ENCODE measurements at regions not wholly inside any gene's neighbourhood (a gene's known extent, or its start where the extent isn't known, plus 50 kb on each side); places are given as distances from the start of the nearest gene placed in this dataset.
"Not testable (repeated sequence)": the region's sequence is repeated elsewhere in the genome, so short reads cannot be mapped to it uniquely, and the experiment has no call there.

DNA sequence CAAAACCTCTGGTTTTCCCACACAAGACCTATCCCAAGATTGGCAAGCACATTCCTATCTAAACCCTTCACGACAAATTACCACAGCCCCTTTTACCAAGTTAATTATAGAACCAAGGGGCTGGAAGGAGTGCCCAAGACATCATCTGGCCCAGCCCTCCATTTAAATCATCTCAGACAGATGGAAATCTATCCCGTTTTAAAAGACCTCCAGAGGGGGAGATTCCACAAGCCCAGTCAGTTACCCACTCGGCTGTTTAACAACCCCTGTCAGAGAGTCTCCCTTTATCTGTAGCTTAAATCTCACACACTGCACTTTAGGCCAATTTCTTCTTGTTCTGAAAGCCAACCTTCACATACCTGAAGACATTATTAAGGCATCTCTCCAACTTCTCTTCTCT is 179.1 kb upstream of the MEIS1 start:
- H3K27me3 ChIP-seq (ENCODE audit: control insufficient read depth, insufficient read depth, low read length), result no peaks in the 10 kb centered on the region
- H3K36me3 ChIP-seq (ENCODE audit: control insufficient read depth, insufficient read depth, low read length), result no peaks in the 10 kb centered on the region
- H3K4me1 ChIP-seq (ENCODE audit: control insufficient read depth, insufficient read depth, low read length), result no peaks in the 10 kb centered on the region
- no peaks in the 10 kb centered on the region for H3K9me3 ChIP-seq (ENCODE audit: control insufficient read depth, low read length)
- no peak overlapping the region for H3K9ac ChIP-seq (ENCODE audit: low read length)
- H3K4me3 ChIP-seq (ENCODE audit: low read length), result no peak overlapping the region

DNA sequence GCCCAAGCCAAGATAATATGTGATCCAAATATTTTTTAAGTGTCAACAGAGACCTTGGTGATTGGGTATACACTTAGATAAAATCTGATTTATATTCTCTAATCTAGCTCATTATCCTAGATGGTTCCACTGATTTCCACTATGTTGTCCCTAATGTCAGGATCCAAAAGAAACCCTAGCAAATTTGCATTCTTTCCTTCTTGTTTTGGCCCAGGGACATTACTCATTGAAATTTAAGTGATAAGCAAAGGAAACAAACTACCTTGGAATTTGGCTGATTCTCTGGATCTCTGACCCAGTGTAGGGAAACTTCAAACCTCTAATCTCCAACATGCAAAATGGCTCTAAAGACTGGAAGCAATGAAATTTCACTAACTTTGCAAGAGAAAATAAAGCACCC is 179.8 kb upstream of the MEIS1 start:
- Histone ChIP-seq H3K9ac (ENCODE audit: low read length) (no peak overlapping the region), H3K36me3 (ENCODE audit: control insufficient read depth, insufficient read depth, low read length) (no peaks in the 10 kb centered on the region), H3K9me3 (ENCODE audit: control insufficient read depth, low read length) (no peaks in the 10 kb centered on the region), H3K27me3 (ENCODE audit: control insufficient read depth, insufficient read depth, low read length) (no peaks in the 10 kb centered on the region), H3K4me1 (ENCODE audit: control insufficient read depth, insufficient read depth, low read length) (no peaks in the 10 kb centered on the region), H3K4me3 (ENCODE audit: low read length) (no peak overlapping the region)

DNA sequence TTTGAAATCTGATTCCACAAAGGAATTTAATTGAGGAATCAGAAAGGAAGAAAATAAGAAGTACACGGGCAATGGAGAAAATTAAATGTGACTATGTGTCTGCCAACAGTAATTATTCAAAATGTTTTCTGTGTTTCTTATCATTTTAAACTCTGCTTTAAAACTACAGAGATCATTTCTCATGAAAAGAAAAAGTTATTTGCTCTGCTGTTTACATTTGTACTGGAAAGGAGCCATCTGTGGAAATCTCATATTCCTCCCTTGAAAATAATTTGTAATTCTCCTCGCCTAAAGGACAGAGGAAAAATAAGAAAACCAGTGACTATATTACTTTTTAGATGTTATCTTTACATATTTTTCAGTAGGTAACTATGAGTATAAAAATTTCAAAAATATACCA is 181.9 kb upstream of the MEIS1 start:
- H3K36me3 ChIP-seq (ENCODE audit: control insufficient read depth, insufficient read depth, low read length), result no peaks in the 10 kb centered on the region
- H3K4me1 ChIP-seq (ENCODE audit: control insufficient read depth, insufficient read depth, low read length), result no peaks in the 10 kb centered on the region
- no peak overlapping the region for H3K4me3 ChIP-seq (ENCODE audit: low read length)
- no peaks in the 10 kb centered on the region for H3K27me3 ChIP-seq (ENCODE audit: control insufficient read depth, insufficient read depth, low read length)
- no peaks in the 10 kb centered on the region for H3K9me3 ChIP-seq (ENCODE audit: control insufficient read depth, low read length)
- H3K9ac ChIP-seq (ENCODE audit: low read length), result no peak overlapping the region

DNA sequence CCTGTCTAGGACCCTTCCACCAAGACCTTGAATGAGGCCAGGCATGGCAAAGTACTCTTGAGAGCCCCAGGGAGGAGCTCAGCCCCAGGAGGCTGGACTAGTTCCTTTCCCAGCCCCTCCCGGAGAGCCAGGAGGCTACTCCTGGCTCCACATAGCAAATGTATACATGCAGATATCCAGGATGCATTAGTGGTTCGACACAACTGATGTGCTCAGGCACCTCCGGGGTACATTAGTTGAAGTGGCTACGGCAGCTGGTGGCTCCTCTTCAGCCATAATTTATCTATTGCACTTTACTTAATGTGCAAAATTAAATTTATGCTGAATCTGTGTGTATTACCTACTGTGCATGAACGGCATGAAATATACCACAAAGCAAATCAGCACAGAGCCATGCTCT is 182.8 kb upstream of the MEIS1 start:
- Histone ChIP-seq H3K36me3 (ENCODE audit: control insufficient read depth, insufficient read depth, low read length) (no peaks in the 10 kb centered on the region), H3K4me3 (ENCODE audit: low read length) (no peak overlapping the region), H3K9ac (ENCODE audit: low read length) (no peak overlapping the region), H3K4me1 (ENCODE audit: control insufficient read depth, insufficient read depth, low read length) (no peaks in the 10 kb centered on the region), H3K27me3 (ENCODE audit: control insufficient read depth, insufficient read depth, low read length) (no peaks in the 10 kb centered on the region), H3K9me3 (ENCODE audit: control insufficient read depth, low read length) (no peaks in the 10 kb centered on the region)

DNA sequence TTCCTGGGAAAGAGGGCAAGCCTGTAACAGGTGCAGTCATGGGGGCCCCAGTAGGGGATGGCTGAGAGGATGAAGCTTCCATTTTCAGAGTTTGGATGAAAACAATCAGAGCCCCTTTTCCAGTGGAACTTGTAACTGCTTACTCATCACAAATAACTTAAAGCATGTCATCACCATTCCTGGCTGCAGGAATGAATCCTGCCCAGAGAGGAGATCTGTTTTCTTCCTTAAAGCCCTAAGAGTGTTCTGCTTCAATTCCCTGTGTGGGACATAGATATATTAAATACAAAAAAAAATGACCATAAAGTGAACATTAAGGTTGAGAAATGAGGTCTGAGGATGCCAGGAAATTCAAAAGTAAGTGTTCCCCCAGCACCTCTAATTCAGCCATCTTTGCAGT is 183.4 kb upstream of the MEIS1 start:
- H3K4me3 ChIP-seq (ENCODE audit: low read length), result no peak overlapping the region
- H3K27me3 ChIP-seq (ENCODE audit: control insufficient read depth, insufficient read depth, low read length), result no peaks in the 10 kb centered on the region
- no peaks in the 10 kb centered on the region for H3K4me1 ChIP-seq (ENCODE audit: control insufficient read depth, insufficient read depth, low read length)
- no peaks in the 10 kb centered on the region for H3K36me3 ChIP-seq (ENCODE audit: control insufficient read depth, insufficient read depth, low read length)
- no peaks in the 10 kb centered on the region for H3K9me3 ChIP-seq (ENCODE audit: control insufficient read depth, low read length)
- no peak overlapping the region for H3K9ac ChIP-seq (ENCODE audit: low read length)

DNA sequence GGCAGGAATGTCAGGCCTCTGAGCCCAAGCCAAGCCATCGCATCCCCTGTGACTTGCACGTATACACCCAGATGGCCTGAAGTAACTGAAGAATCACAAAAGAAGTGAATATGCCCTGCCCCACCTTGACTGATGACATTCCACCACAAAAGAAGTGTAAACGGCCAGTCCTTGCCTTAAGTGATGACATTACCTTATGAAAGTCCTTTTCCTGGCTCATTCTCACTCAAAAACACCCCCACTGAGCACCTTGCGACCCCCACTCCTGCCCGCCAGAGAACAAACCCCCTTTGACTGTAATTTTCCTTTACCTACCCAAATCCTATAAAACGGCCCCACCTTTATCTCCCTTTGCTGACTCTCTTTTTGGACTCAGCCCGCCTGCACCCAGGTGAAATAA is 185.8 kb upstream of the MEIS1 start:
- H3K27me3 ChIP-seq (ENCODE audit: control insufficient read depth, insufficient read depth, low read length); H3K4me1 ChIP-seq (ENCODE audit: control insufficient read depth, insufficient read depth, low read length); H3K4me3 ChIP-seq (ENCODE audit: low read length); H3K36me3 ChIP-seq (ENCODE audit: control insufficient read depth, insufficient read depth, low read length); H3K9ac ChIP-seq (ENCODE audit: low read length); H3K9me3 ChIP-seq (ENCODE audit: control insufficient read depth, low read length): not testable (repeated sequence)

DNA sequence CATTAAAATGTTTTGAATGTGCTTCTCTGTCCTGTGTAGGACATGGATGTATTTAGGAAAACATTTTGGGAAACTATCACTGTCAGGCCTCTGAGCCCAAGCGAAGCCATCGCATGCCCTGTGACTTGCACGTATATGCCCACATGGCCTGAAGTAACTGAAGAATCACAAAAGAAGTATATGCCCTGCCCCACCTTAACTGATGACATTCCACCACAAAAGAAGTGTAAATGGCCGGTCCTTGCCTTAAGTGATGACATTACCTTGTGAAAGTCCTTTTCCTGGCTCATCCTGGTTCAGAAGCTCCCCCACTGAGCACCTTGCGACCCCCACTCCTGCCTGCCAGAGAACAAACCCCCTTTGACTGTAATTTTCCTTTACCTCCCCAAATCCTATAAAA is 191.1 kb upstream of the MEIS1 start:
- H3K9me3 ChIP-seq (ENCODE audit: control insufficient read depth, low read length); H3K36me3 ChIP-seq (ENCODE audit: control insufficient read depth, insufficient read depth, low read length); H3K27me3 ChIP-seq (ENCODE audit: control insufficient read depth, insufficient read depth, low read length); H3K4me3 ChIP-seq (ENCODE audit: low read length); H3K9ac ChIP-seq (ENCODE audit: low read length): not testable (repeated sequence)
- peaks cover 10% of the 10 kb centered on the region for H3K4me1 ChIP-seq (ENCODE audit: control insufficient read depth, insufficient read depth, low read length)

DNA sequence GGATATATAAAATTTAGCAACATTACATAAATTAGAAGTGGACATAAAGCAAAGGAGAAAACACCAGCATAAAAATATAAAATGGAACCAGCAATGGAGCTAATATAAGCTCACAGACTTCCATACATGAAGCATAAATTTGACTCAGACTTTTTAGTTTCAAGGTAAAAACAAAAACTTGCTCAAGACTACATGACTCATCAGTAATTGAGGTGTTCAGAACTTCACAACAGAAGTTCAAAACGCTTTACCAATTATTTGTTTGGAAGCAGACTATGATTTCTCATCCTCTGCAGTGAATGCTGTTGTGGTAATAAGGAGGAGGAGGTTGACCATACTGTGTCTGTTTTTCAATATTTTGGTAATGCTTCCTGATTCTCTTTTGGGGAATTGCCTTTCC is 192.0 kb upstream of the MEIS1 start:
- peaks cover 10% of the 10 kb centered on the region for H3K4me1 ChIP-seq (ENCODE audit: control insufficient read depth, insufficient read depth, low read length)
- not testable (repeated sequence) for H3K36me3 ChIP-seq (ENCODE audit: control insufficient read depth, insufficient read depth, low read length); H3K27me3 ChIP-seq (ENCODE audit: control insufficient read depth, insufficient read depth, low read length); H3K9ac ChIP-seq (ENCODE audit: low read length); H3K4me3 ChIP-seq (ENCODE audit: low read length); H3K9me3 ChIP-seq (ENCODE audit: control insufficient read depth, low read length)

DNA sequence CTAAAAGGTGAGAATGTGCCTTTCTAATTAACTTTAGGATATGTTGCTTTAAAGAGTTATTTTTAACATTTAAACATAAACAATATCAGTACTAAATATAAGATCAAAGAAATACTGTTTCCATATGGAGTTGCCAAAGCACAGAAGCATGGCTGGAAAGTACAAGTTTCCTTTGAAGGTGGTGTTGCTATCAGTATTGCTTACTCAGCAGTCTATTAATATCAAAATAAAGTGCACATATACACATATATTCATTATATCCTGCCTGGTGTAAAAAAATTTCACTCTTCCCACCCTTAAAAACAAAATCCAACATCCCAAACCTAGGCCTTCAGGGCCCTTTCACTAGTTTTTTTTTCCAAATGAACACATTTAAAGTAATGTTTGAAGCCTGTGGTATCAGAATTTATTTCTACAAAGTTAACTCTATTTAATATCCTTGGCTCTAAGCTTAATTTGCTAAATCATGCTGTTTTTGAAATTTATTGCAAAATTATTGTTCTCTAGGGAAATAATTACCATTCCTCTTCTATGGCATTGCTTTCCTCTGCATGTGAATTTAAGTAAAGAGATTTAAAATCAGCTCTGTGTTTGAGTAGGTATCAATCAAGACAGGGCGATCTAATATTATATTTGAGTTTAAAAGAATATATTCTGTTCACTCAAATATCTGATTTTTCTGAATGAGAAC is 192.7 kb upstream of the MEIS1 start:
- Histone ChIP-seq H3K36me3 (ENCODE audit: control insufficient read depth, insufficient read depth, low read length) (no peaks in the 10 kb centered on the region), H3K9me3 (ENCODE audit: control insufficient read depth, low read length) (no peaks in the 10 kb centered on the region), H3K9ac (ENCODE audit: low read length) (no peak overlapping the region), H3K27me3 (ENCODE audit: control insufficient read depth, insufficient read depth, low read length) (no peaks in the 10 kb centered on the region), H3K4me3 (ENCODE audit: low read length) (no peak overlapping the region), H3K4me1 (ENCODE audit: control insufficient read depth, insufficient read depth, low read length) (peaks cover 10% of the 10 kb centered on the region)

DNA sequence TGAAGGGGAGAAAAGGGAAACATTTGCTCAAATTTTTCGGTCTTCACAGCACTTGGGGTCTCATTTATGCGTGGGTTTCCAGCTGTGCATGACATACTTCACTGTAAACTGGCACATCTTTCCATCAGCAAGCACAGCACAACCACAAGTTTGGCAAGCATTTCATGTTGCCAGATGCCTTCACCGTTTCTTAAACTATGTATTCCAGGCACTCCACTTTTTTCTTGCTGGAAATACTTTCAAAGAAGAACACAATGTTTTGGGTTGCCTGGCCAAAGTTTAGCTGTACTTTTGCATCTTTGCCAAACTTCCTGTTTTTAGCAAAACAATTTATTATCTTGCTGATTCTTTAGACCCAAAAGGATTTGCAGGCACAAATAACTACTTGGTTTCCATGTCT is 194.6 kb upstream of the MEIS1 start:
- no peaks in the 10 kb centered on the region for H3K27me3 ChIP-seq (ENCODE audit: control insufficient read depth, insufficient read depth, low read length)
- no peaks in the 10 kb centered on the region for H3K36me3 ChIP-seq (ENCODE audit: control insufficient read depth, insufficient read depth, low read length)
- peaks cover 10% of the 10 kb centered on the region for H3K4me1 ChIP-seq (ENCODE audit: control insufficient read depth, insufficient read depth, low read length)
- no peaks in the 10 kb centered on the region for H3K9me3 ChIP-seq (ENCODE audit: control insufficient read depth, low read length)
- H3K9ac ChIP-seq (ENCODE audit: low read length), result no peak overlapping the region
- no peak overlapping the region for H3K4me3 ChIP-seq (ENCODE audit: low read length)

DNA sequence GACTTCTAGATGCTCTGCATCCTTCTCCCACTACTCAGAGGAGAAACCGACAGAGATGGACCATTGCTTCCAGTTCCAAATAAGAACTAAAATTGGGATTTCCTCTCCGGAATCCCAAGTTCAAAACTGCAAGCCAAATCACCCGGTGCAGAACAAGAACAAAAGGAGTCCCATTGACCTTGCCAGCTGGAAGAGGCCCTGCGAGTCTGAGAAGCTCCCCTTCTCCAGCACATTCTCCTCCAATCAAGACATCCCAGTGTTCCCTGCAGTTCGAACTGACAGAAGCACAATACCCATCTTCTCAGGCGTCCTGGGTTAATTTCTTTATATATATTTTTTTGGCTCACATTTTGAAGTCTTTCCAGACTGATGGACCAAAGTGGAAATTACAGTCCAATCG is 195.3 kb upstream of the MEIS1 start:
- Histone ChIP-seq H3K4me3 (ENCODE audit: low read length) (no peak overlapping the region), H3K9me3 (ENCODE audit: control insufficient read depth, low read length) (no peaks in the 10 kb centered on the region), H3K36me3 (ENCODE audit: control insufficient read depth, insufficient read depth, low read length) (no peaks in the 10 kb centered on the region), H3K9ac (ENCODE audit: low read length) (no peak overlapping the region), H3K27me3 (ENCODE audit: control insufficient read depth, insufficient read depth, low read length) (no peaks in the 10 kb centered on the region), H3K4me1 (ENCODE audit: control insufficient read depth, insufficient read depth, low read length) (peaks cover 10% of the 10 kb centered on the region)

DNA sequence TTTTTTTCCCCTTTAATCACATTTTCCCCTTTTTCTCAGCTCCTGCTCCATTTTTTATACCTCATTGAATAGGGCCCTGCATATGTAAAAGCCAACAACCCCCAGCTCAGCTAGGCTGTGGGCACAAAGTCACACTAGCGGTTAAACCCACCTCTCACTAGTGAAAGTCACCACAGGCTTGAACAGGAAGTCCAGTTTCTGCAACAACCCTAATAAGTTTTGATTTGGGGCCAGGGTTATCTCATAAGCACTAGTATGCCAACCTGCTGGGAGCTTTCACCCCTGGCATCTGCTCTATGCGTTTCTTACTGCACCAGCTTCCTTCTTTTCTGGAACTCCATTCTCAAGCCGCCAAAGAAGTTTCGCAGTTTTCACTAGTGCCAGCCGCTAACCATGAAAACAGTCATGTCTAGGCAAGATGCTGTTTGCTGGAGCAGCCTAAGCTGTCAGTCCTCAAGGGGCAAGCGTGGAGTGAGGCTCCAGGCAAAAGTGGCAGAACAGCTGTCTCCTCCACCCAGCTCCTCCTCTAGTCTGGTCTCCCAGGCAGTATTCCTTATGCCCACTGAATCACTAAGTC is 197.0 kb upstream of the MEIS1 start:
- no peaks in the 10 kb centered on the region for H3K27me3 ChIP-seq (ENCODE audit: control insufficient read depth, insufficient read depth, low read length)

More for the DNA sequence above, 197.0 kb upstream of the MEIS1 start:
- Histone ChIP-seq H3K9ac (ENCODE audit: low read length) (no peak overlapping the region), H3K4me1 (ENCODE audit: control insufficient read depth, insufficient read depth, low read length) (peaks cover 10% of the 10 kb centered on the region), H3K4me3 (ENCODE audit: low read length) (no peak overlapping the region), H3K36me3 (ENCODE audit: control insufficient read depth, insufficient read depth, low read length) (no peaks in the 10 kb centered on the region), H3K9me3 (ENCODE audit: control insufficient read depth, low read length) (no peaks in the 10 kb centered on the region)
